H1 (cell line): ENCODE measurements at regions not wholly inside any gene's neighbourhood (a gene's known extent, or its start where the extent isn't known, plus 50 kb on each side); places are given as distances from the start of the nearest gene placed in this dataset.

Experiments used
- CTCF ChIP-seq, 3 experiments: IDR thresholded peaks; 1 replicate in 2 of 3; 2 replicates in 1 of 3; pipeline versions ENCODE4 v1.5.1 to v1.6.1; 2011; ENCODE audit warnings: low read length in 3 of 3, mild to moderate bottlenecking in 3 of 3, inconsistent platforms in 2 of 3, low read depth in 1 of 3, moderate library complexity in 1 of 3; ENCODE audit not compliant: insufficient read depth in 1 of 3; ENCODE audit errors: control extremely low read depth in 1 of 3
- EZH2 ChIP-seq: fragments of 200-600 bp; sonication (generic); IDR thresholded peaks from 2 replicates; pipeline ENCODE4 v1.7.1; 2012; ENCODE audit warnings: low read depth, mild to moderate bottlenecking, moderate library complexity, low read length, inconsistent platforms; ENCODE audit not compliant: severe bottlenecking
- JUN ChIP-seq: IDR thresholded peaks from 2 replicates; pipeline ENCODE4 v1.6.1; 2011; ENCODE audit warnings: low read depth, mild to moderate bottlenecking, improper control_type of control experiment, low read length
- NRF1 ChIP-seq: IDR thresholded peaks from 2 replicates; pipeline ENCODE4 v1.6.1; 2011; ENCODE audit warnings: mild to moderate bottlenecking, low read depth, low read length, improper control_type of control experiment
- POLR2A ChIP-seq, 2 experiments: IDR thresholded peaks; 1 replicate in 1 of 2; 2 replicates in 1 of 2; pipeline ENCODE4 v1.6.1; 2011; ENCODE audit warnings: low read depth in 2 of 2, low read length in 2 of 2, mild to moderate bottlenecking in 2 of 2; ENCODE audit errors: control extremely low read depth in 1 of 2
- RAD21 ChIP-seq, 2 experiments: IDR thresholded peaks in 1 of 2; conservative IDR thresholded peaks in 1 of 2; 2 replicates each; pipeline ENCODE4 v1.6.1; 2011; ENCODE audit warnings: low read depth in 2 of 2, low read length in 2 of 2, improper control_type of control experiment in 1 of 2, inconsistent platforms in 1 of 2, mild to moderate bottlenecking in 1 of 2, moderate library complexity in 1 of 2
- RNF2 ChIP-seq: fragments of 200-900, 300-1000 bp; sonication (generic); IDR thresholded peaks from 2 replicates; pipeline ENCODE4 v1.7.1; 2016; ENCODE audit warnings: borderline replicate concordance, low read depth, mild to moderate bottlenecking, antibody characterized with exemption, low read length; ENCODE audit not compliant: poor library complexity, severe bottlenecking; ENCODE audit errors: missing control alignments
- RXRA ChIP-seq: IDR thresholded peaks from 2 replicates; pipeline ENCODE4 v1.6.1; 2011; ENCODE audit warnings: low read depth, mild to moderate bottlenecking, low read length, moderate library complexity; ENCODE audit not compliant: insufficient read depth
- SIN3A ChIP-seq, 2 experiments: IDR thresholded peaks in 1 of 2; conservative IDR thresholded peaks in 1 of 2; 2 replicates each; pipeline ENCODE4 v1.6.1; 2011 to 2012; ENCODE audit warnings: low read length in 2 of 2, improper control_type of control experiment in 1 of 2, low read depth in 1 of 2, mild to moderate bottlenecking in 1 of 2
- SP4 ChIP-seq: IDR thresholded peaks from 2 replicates; pipeline ENCODE4 v1.6.1; 2012; ENCODE audit warnings: low read length, inconsistent platforms
- SRF ChIP-seq: IDR thresholded peaks from 2 replicates; pipeline ENCODE4 v1.6.1; 2011; ENCODE audit warnings: mild to moderate bottlenecking, low read depth, low read length, moderate library complexity
- SUZ12 ChIP-seq: fragments of 200-600 bp; sonication (generic); IDR thresholded peaks from 2 replicates; pipeline ENCODE4 v1.6.1; 2012; ENCODE audit warnings: mild to moderate bottlenecking, inconsistent platforms, low read length, moderate library complexity, mixed read lengths
- TF ChIP-seq, protein P1 (sequence below): IDR thresholded peaks from 2 replicates; pipeline ENCODE4 v1.6.1; 2011; ENCODE audit warnings: low read depth, mild to moderate bottlenecking, low read length; ENCODE audit not compliant: insufficient read depth

GRCh38 chr5:121763665-121764064 is 88.0 kb upstream of the FTMT start:
- TF ChIP-seq CTCF (IDR thresholded peaks at IDR 0.05; ENCODE audit: control extremely low read depth in 1 of 3, insufficient read depth in 1 of 3, low read depth in 1 of 3, low read length in 3 of 3) (no peak), RXRA (no peak), SP4 (no peak), RNF2 (no peak), JUN (no peak), EZH2 (no peak), POLR2A (IDR thresholded peaks at IDR 0.05; ENCODE audit: control extremely low read depth in 1 of 2, low read depth in 2 of 2, low read length in 2 of 2) (no peak), SUZ12 (no peak), SIN3A (conservative IDR thresholded peaks at IDR 0.05 in 1 of 2, IDR thresholded peaks at IDR 0.05 in 1 of 2; ENCODE audit: low read depth in 1 of 2, low read length in 2 of 2) (no peak), SRF (no peak), RAD21 (IDR thresholded peaks at IDR 0.05 in 1 of 2, conservative IDR thresholded peaks at IDR 0.05 in 1 of 2; ENCODE audit: low read depth in 2 of 2, low read length in 2 of 2) (no peak), NRF1 (no peak)
- TF ChIP-seq, protein P1, sequence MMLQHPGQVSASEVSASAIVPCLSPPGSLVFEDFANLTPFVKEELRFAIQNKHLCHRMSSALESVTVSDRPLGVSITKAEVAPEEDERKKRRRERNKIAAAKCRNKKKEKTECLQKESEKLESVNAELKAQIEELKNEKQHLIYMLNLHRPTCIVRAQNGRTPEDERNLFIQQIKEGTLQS, result no peak
